ENCODE measurements at regions not wholly inside any gene's neighbourhood (a gene's known extent, or its start where the extent isn't known, plus 50 kb on each side); places are given as distances from the start of the nearest gene placed in this dataset.

GRCh38 chr6:47936820-47937219 lies 155.0 kb downstream of the OPN5 start:
- Histone ChIP-seq H3K27me3 (ENCODE audit: control insufficient read depth, insufficient read depth, low read length, poor library complexity, severe bottlenecking) (no peaks in the 10 kb centered on the region), H3K36me3 (ENCODE audit: control insufficient read depth, insufficient read depth, low read length) (no peaks in the 10 kb centered on the region), H3K4me1 (ENCODE audit: control insufficient read depth, insufficient read depth, low read length) (no peaks in the 10 kb centered on the region), H3K27ac (ENCODE audit: insufficient read depth, low read depth, low read length, poor library complexity, severe bottlenecking) (no peak overlapping the region), H3K9me3 (ENCODE audit: control insufficient read depth, low read length) (no peaks in the 10 kb centered on the region), H3K4me3 (ENCODE audit: insufficient read depth, low read depth, low read length) (no peak overlapping the region)
- 93 to 98% methylated on average over 2 of the region's 2 CpGs for WGBS, 2 experiments

- H3K4me3 ChIP-seq (ENCODE audit: insufficient read depth, low read depth, low read length) = no peak overlapping the region
- H3K9me3 ChIP-seq (ENCODE audit: control insufficient read depth, low read length) = no peaks in the 10 kb centered on the region
- no peak overlapping the region for H3K27ac ChIP-seq (ENCODE audit: insufficient read depth, low read depth, low read length, poor library complexity, severe bottlenecking)
- no peaks in the 10 kb centered on the region for H3K4me1 ChIP-seq (ENCODE audit: control insufficient read depth, insufficient read depth, low read length)
- H3K36me3 ChIP-seq (ENCODE audit: control insufficient read depth, insufficient read depth, low read length) = no peaks in the 10 kb centered on the region
- WGBS, 2 experiments = 93% methylated on average over 6 of the region's 6 CpGs
- no peaks in the 10 kb centered on the region for H3K27me3 ChIP-seq (ENCODE audit: control insufficient read depth, insufficient read depth, low read length, poor library complexity, severe bottlenecking)
Measured at GRCh38 chr6:47934023-47934422, 152.2 kb downstream of the OPN5 start.

DNA sequence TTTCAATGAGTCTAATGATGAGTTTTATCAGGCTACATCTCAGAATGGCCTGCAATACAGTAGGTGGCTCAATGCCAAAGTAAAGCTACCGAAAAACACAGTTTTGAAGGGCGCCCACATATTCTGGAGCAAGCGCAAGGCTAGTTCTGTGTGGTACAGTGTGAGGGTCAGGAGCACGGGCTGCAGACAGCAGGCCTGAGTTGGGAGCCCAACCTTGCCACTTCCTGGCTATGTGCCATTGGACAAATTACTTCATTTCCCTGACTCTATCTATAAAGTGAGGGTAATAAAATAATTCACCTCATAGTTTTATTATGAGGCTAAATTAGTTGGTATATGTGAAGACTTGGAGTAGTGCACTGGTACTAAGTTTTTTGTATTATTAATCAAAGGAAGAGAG lies 150.7 kb downstream of the OPN5 start:
- WGBS, 2 experiments = 93 to 94% methylated on average over 4 of the region's 4 CpGs
- Histone ChIP-seq H3K27me3 (ENCODE audit: control insufficient read depth, insufficient read depth, low read length, poor library complexity, severe bottlenecking) (no peaks in the 10 kb centered on the region), H3K4me3 (ENCODE audit: insufficient read depth, low read depth, low read length) (no peak overlapping the region), H3K4me1 (ENCODE audit: control insufficient read depth, insufficient read depth, low read length) (no peaks in the 10 kb centered on the region), H3K36me3 (ENCODE audit: control insufficient read depth, insufficient read depth, low read length) (no peaks in the 10 kb centered on the region), H3K9me3 (ENCODE audit: control insufficient read depth, low read length) (no peaks in the 10 kb centered on the region), H3K27ac (ENCODE audit: insufficient read depth, low read depth, low read length, poor library complexity, severe bottlenecking) (no peak overlapping the region)

DNA sequence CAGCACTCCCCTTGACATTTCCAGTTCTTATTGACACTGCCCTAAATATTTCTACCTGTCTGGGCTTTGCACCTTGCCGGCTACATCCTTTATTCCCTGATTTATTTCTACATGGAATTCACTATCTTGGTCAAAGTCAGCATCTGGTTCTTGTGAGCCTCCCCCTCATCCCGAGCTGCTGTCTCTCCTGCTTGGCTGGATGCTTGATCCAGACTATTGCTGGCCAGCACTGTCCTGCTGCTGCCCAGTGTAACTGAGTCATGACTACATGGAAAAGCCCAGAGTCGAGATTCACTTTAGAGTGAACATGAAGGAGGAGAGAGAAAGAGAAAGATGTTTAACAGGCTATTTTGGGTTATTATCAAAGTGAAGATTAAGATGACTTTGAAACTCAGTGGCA lies 142.2 kb downstream of the OPN5 start:
- H3K4me1 ChIP-seq (ENCODE audit: control insufficient read depth, insufficient read depth, low read length) = peaks cover 6% of the 10 kb centered on the region
- H3K27me3 ChIP-seq (ENCODE audit: control insufficient read depth, insufficient read depth, low read length, poor library complexity, severe bottlenecking) = no peaks in the 10 kb centered on the region
- H3K9me3 ChIP-seq (ENCODE audit: control insufficient read depth, low read length) = no peaks in the 10 kb centered on the region
- H3K36me3 ChIP-seq (ENCODE audit: control insufficient read depth, insufficient read depth, low read length) = no peaks in the 10 kb centered on the region
- no peak overlapping the region for H3K4me3 ChIP-seq (ENCODE audit: insufficient read depth, low read depth, low read length)
- 89 to 91% methylated on average over 3 of the region's 3 CpGs for WGBS, 2 experiments
- no peak overlapping the region for H3K27ac ChIP-seq (ENCODE audit: insufficient read depth, low read depth, low read length, poor library complexity, severe bottlenecking)

DNA sequence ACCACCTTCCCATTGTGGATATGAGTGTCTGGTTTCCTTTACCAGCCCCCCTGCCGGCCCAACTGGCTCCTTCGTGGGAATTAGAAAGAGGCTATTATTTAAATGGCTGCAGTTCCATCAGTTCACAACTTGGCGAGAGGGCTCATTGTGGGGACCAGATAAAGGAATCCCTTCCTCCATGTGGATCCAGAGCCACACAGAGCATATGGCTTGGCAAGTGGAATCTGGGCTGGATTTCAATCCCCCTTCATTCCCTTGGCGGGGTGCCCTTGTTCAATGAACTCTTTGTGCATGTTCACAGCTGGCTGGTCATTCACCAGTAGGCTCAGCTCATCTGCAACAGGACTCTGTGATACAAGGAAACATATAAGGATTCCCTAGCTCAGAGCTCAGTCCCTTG lies 140.6 kb downstream of the OPN5 start:
- Histone ChIP-seq H3K36me3 (ENCODE audit: control insufficient read depth, insufficient read depth, low read length) (no peaks in the 10 kb centered on the region), H3K4me1 (ENCODE audit: control insufficient read depth, insufficient read depth, low read length) (peaks cover 6% of the 10 kb centered on the region), H3K27ac (ENCODE audit: insufficient read depth, low read depth, low read length, poor library complexity, severe bottlenecking) (peak overlapping the region; percentile 29), H3K4me3 (ENCODE audit: insufficient read depth, low read depth, low read length) (no peak overlapping the region), H3K27me3 (ENCODE audit: control insufficient read depth, insufficient read depth, low read length, poor library complexity, severe bottlenecking) (no peaks in the 10 kb centered on the region), H3K9me3 (ENCODE audit: control insufficient read depth, low read length) (no peaks in the 10 kb centered on the region)
- WGBS, 2 experiments = 31 to 36% methylated on average over 4 of the region's 4 CpGs

GRCh38 chr6:47919875-47920274 lies 138.0 kb downstream of the OPN5 start:
- Histone ChIP-seq H3K36me3 (ENCODE audit: control insufficient read depth, insufficient read depth, low read length) (no peaks in the 10 kb centered on the region), H3K4me3 (ENCODE audit: insufficient read depth, low read depth, low read length) (no peak overlapping the region), H3K27ac (ENCODE audit: insufficient read depth, low read depth, low read length, poor library complexity, severe bottlenecking) (no peak overlapping the region), H3K27me3 (ENCODE audit: control insufficient read depth, insufficient read depth, low read length, poor library complexity, severe bottlenecking) (no peaks in the 10 kb centered on the region), H3K4me1 (ENCODE audit: control insufficient read depth, insufficient read depth, low read length) (peaks cover 6% of the 10 kb centered on the region), H3K9me3 (ENCODE audit: control insufficient read depth, low read length) (no peaks in the 10 kb centered on the region)
- 83 to 93% methylated on average over 3 of the region's 3 CpGs for WGBS, 2 experiments

- Histone ChIP-seq H3K9me3 (ENCODE audit: control insufficient read depth, low read length) (no peaks in the 10 kb centered on the region), H3K36me3 (ENCODE audit: control insufficient read depth, insufficient read depth, low read length) (no peaks in the 10 kb centered on the region), H3K4me3 (ENCODE audit: insufficient read depth, low read depth, low read length) (no peak overlapping the region), H3K27me3 (ENCODE audit: control insufficient read depth, insufficient read depth, low read length, poor library complexity, severe bottlenecking) (no peaks in the 10 kb centered on the region), H3K4me1 (ENCODE audit: control insufficient read depth, insufficient read depth, low read length) (no peaks in the 10 kb centered on the region), H3K27ac (ENCODE audit: insufficient read depth, low read depth, low read length, poor library complexity, severe bottlenecking) (no peak overlapping the region)
- WGBS, 2 experiments = 90 to 95% methylated on average over 3 of the region's 3 CpGs
Measured at GRCh38 chr6:47917811-47918210, 136.0 kb downstream of the OPN5 start.

- 87 to 100% methylated on average over 2 to 3 of the region's 3 CpGs for WGBS, 2 experiments
- H3K36me3 ChIP-seq (ENCODE audit: control insufficient read depth, insufficient read depth, low read length) = no peaks in the 10 kb centered on the region
Measured at GRCh38 chr6:47917202-47917601, 135.4 kb downstream of the OPN5 start.

DNA sequence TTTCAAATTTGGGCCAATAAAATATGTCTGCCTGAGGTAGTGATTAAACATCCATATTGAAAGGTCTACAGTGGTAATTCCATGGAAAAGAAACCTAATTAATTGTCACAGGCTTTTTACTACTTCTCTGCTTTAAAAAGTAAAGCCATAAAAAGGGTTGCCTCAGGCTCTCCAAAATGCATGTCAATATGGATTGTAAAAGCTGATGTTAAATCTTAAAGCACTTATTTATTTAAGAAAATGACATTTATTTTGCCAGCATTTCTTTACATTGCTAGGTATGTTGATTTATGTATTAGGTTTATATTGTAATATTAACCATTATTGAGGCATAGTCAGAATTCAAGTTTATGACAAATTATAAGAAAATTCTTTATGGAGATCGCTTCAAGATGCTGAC lies 133.2 kb downstream of the OPN5 start:
- Histone ChIP-seq H3K4me1 (ENCODE audit: control insufficient read depth, insufficient read depth, low read length) (no peaks in the 10 kb centered on the region), H3K9me3 (ENCODE audit: control insufficient read depth, low read length) (no peaks in the 10 kb centered on the region), H3K27me3 (ENCODE audit: control insufficient read depth, insufficient read depth, low read length, poor library complexity, severe bottlenecking) (no peaks in the 10 kb centered on the region), H3K4me3 (ENCODE audit: insufficient read depth, low read depth, low read length) (no peak overlapping the region), H3K36me3 (ENCODE audit: control insufficient read depth, insufficient read depth, low read length) (no peaks in the 10 kb centered on the region), H3K27ac (ENCODE audit: insufficient read depth, low read depth, low read length, poor library complexity, severe bottlenecking) (no peak overlapping the region)
- 92 to 97% methylated on average over 1 of the region's 1 CpG for whole genome bisulfite sequencing, 2 experiments

More at GRCh38 chr6:47917202-47917601, 135.4 kb downstream of the OPN5 start:
- Histone ChIP-seq H3K4me3 (ENCODE audit: insufficient read depth, low read depth, low read length) (no peak overlapping the region), H3K27me3 (ENCODE audit: control insufficient read depth, insufficient read depth, low read length, poor library complexity, severe bottlenecking) (no peaks in the 10 kb centered on the region), H3K4me1 (ENCODE audit: control insufficient read depth, insufficient read depth, low read length) (no peaks in the 10 kb centered on the region), H3K9me3 (ENCODE audit: control insufficient read depth, low read length) (no peaks in the 10 kb centered on the region), H3K27ac (ENCODE audit: insufficient read depth, low read depth, low read length, poor library complexity, severe bottlenecking) (no peak overlapping the region)

GRCh38 chr6:47908271-47908670 lies 126.4 kb downstream of the OPN5 start:
- Histone ChIP-seq H3K4me3 (ENCODE audit: insufficient read depth, low read depth, low read length) (no peak overlapping the region), H3K27ac (ENCODE audit: insufficient read depth, low read depth, low read length, poor library complexity, severe bottlenecking) (no peak overlapping the region), H3K27me3 (ENCODE audit: control insufficient read depth, insufficient read depth, low read length, poor library complexity, severe bottlenecking) (no peaks in the 10 kb centered on the region), H3K36me3 (ENCODE audit: control insufficient read depth, insufficient read depth, low read length) (no peaks in the 10 kb centered on the region), H3K9me3 (ENCODE audit: control insufficient read depth, low read length) (no peaks in the 10 kb centered on the region), H3K4me1 (ENCODE audit: control insufficient read depth, insufficient read depth, low read length) (no peaks in the 10 kb centered on the region)
- 94 to 97% methylated on average over 4 of the region's 4 CpGs for WGBS, 2 experiments

DNA sequence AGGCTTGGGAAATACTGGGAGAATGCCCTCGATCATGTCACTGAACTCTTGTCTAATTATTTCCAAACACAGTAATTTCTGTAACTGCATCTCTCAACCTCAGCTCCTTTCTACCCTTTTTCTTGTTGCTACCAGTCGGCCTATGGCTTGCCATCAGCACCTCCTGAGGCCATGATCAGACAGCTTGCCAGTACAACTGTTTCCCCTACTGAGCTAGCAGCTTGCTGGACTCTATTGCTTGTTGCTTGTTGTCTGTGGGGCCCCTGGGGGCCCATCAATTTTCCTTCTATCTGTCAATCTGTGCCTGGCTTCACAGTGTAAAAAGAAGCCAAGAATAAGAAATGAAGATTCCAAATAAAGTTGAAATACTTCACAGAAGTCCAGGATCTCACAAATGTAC lies 123.9 kb downstream of the OPN5 start:
- no peaks in the 10 kb centered on the region for H3K4me1 ChIP-seq (ENCODE audit: control insufficient read depth, insufficient read depth, low read length)
- WGBS, 2 experiments = 87 to 95% methylated on average over 2 of the region's 2 CpGs
- no peaks in the 10 kb centered on the region for H3K27me3 ChIP-seq (ENCODE audit: control insufficient read depth, insufficient read depth, low read length, poor library complexity, severe bottlenecking)
- H3K9me3 ChIP-seq (ENCODE audit: control insufficient read depth, low read length) = no peaks in the 10 kb centered on the region
- no peak overlapping the region for H3K4me3 ChIP-seq (ENCODE audit: insufficient read depth, low read depth, low read length)
- H3K27ac ChIP-seq (ENCODE audit: insufficient read depth, low read depth, low read length, poor library complexity, severe bottlenecking) = no peak overlapping the region
- no peaks in the 10 kb centered on the region for H3K36me3 ChIP-seq (ENCODE audit: control insufficient read depth, insufficient read depth, low read length)
